Keratinocyte (primary cell): ENCODE measurements at regions not wholly inside any gene's neighbourhood (a gene's known extent, or its start where the extent isn't known, plus 50 kb on each side); places are given as distances from the start of the nearest gene placed in this dataset.

Source experiments
- EZH2 ChIP-seq: IDR thresholded peaks from one replicate; pipeline ENCODE4 v1.6.1; 2012; ENCODE audit warnings: inconsistent platforms, mild to moderate bottlenecking, low read length, moderate library complexity
- TF ChIP-seq, protein P1 (sequence below), 3 experiments: IDR thresholded peaks in 1 of 3; conservative IDR thresholded peaks in 1 of 3; optimal IDR thresholded peaks in 1 of 3; 2 replicates in 2 of 3; 3 replicates in 1 of 3; pipeline versions ENCODE3 to v1.5.1; 2011; ENCODE audit warnings: low read length in 3 of 3, mild to moderate bottlenecking in 3 of 3, moderate library complexity in 2 of 3, control low read depth in 1 of 3, inconsistent platforms in 1 of 3; ENCODE audit not compliant: insufficient read depth in 2 of 3; ENCODE audit errors: extremely low read depth in 1 of 3

- TF ChIP-seq, protein P1, sequence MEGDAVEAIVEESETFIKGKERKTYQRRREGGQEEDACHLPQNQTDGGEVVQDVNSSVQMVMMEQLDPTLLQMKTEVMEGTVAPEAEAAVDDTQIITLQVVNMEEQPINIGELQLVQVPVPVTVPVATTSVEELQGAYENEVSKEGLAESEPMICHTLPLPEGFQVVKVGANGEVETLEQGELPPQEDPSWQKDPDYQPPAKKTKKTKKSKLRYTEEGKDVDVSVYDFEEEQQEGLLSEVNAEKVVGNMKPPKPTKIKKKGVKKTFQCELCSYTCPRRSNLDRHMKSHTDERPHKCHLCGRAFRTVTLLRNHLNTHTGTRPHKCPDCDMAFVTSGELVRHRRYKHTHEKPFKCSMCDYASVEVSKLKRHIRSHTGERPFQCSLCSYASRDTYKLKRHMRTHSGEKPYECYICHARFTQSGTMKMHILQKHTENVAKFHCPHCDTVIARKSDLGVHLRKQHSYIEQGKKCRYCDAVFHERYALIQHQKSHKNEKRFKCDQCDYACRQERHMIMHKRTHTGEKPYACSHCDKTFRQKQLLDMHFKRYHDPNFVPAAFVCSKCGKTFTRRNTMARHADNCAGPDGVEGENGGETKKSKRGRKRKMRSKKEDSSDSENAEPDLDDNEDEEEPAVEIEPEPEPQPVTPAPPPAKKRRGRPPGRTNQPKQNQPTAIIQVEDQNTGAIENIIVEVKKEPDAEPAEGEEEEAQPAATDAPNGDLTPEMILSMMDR (optimal IDR thresholded peaks at IDR 0.05 in 1 of 3, IDR thresholded peaks at IDR 0.05 in 1 of 3, conservative IDR thresholded peaks at IDR 0.05 in 1 of 3; ENCODE audit: extremely low read depth in 1 of 3, insufficient read depth in 2 of 3, low read length in 3 of 3): no peak
- no peak for TF ChIP-seq EZH2
Observed at GRCh38 chr14:38972511-38972910, 130.5 kb downstream of the SEC23A start.
